ENCODE measurements at regions not wholly inside any gene's neighbourhood (a gene's known extent, or its start where the extent isn't known, plus 50 kb on each side); places are given as distances from the start of the nearest gene placed in this dataset.

GRCh38 chr20:17859616-17860232 lies 108.9 kb downstream of the SNX5 start:
- Histone ChIP-seq H3F3A (ENCODE audit: insufficient read depth) (no peaks in the 10 kb centered on the region), H4K20me1 (ENCODE audit: insufficient read depth) (no peaks in the 10 kb centered on the region), H3K9ac (no peak overlapping the region), H2AFZ (no peak overlapping the region), H3K9me2 (ENCODE audit: insufficient read depth) (no peaks in the 10 kb centered on the region), H3K9me3 (ENCODE audit: low read depth) (no peaks in the 10 kb centered on the region), H3K4me2 (ENCODE audit: unreplicated experiment) (no peak overlapping the region), H3K79me2 (ENCODE audit: insufficient read depth) (no peaks in the 10 kb centered on the region), H3K4me1 (ENCODE audit: insufficient read depth) (no peaks in the 10 kb centered on the region), H3K27me3 (replicated peaks; ENCODE audit: insufficient read depth) (no peaks in the 10 kb centered on the region), H3K36me3 (ENCODE audit: low read depth) (no peaks in the 10 kb centered on the region), H3K27ac (no peak overlapping the region), H3K4me3 (no peak overlapping the region)
- in situ Hi-C loops (cut with MboI) = no loop called here
- DNase-seq = no peak
- TF ChIP-seq EZH2 (IDR thresholded peaks at IDR 0.05; ENCODE audit: insufficient read depth, poor library complexity, severe bottlenecking) (no peak), EZH2phosphoT487 (IDR thresholded peaks at IDR 0.05; ENCODE audit: insufficient read depth, low read depth) (no peak)
- WGBS, 2 experiments (ENCODE audit: low coverage in 1 of 2, low lambda C conversion rate in 2 of 2, missing lambda C conversion rate in 2 of 2) = 75 to 76% methylated on average over 21 to 22 of the region's 22 CpGs

DNA sequence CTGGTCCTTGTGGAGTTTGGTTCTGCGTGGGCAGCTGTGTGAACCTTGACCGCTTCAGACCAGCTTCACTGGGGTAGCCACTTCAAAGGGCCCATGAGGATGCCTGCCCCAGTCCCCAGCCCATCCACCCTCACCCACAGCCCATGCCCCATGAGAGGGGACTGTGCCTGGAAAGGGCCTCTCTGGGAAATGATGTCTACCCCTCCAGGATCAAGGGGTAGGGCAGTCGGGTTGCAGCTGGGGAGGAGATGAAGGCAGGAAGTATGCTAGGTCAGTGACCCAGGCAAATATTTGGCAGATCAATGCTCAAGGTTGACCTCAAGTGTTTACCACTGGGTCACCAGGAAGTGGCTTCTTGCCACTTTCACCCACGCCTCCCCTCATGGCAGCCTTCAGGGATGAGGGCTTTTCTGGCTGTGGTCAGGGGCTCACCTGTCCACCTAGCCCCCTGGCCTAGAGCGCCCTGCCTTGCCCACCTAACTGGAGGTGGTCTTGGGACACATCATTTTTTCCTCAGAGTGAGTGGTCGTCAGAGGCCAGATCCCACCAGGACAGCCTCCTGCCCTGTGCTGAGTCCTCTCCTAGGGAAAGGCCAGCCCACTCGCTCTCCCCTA lies 109.5 kb downstream of the SNX5 start:
- H3F3A ChIP-seq (ENCODE audit: insufficient read depth) = no peaks in the 10 kb centered on the region

DNA sequence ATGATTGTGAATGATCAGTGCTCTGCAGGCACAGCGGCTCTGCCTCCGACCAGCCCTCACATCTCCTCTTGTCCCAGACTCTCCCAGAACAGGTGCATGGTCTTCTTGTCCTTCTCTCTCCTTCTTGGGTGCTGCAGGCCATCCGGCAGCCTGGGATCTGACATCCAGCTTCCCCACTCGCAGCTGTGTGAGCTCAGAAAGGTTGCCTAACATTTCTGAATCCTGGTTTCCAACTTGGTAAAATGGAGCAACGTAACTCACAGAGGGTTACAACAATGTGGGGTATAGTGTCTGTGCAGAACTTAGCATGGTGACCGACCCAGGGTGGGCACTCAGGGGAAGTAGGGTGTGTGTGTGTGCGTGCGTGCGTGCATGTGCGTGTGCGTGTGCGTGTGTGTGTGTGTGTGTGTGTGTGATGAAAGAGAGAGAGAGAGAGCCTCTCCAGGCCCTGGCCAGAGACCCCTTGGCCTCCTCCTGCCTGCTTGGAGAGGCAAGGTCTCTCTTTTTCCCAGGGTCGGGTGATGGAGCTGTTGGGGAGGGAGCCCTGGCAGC lies 110.1 kb downstream of the SNX5 start:
- H3K4me2 ChIP-seq (ENCODE audit: unreplicated experiment) = no peak overlapping the region
- H3K9me3 ChIP-seq (ENCODE audit: low read depth) = no peaks in the 10 kb centered on the region
- H3K79me2 ChIP-seq (ENCODE audit: insufficient read depth) = no peaks in the 10 kb centered on the region
- H3K36me3 ChIP-seq (ENCODE audit: low read depth) = no peaks in the 10 kb centered on the region
- H4K20me1 ChIP-seq (ENCODE audit: insufficient read depth) = no peaks in the 10 kb centered on the region
- TF ChIP-seq EZH2 (IDR thresholded peaks at IDR 0.05; ENCODE audit: insufficient read depth, poor library complexity, severe bottlenecking) = no peak
- no peak for TF ChIP-seq EZH2phosphoT487 (IDR thresholded peaks at IDR 0.05; ENCODE audit: insufficient read depth, low read depth)
- no peak overlapping the region for H2AFZ ChIP-seq
- H3K9ac ChIP-seq = no peak overlapping the region
- H3F3A ChIP-seq (ENCODE audit: insufficient read depth) = no peaks in the 10 kb centered on the region
- H3K4me1 ChIP-seq (ENCODE audit: insufficient read depth) = no peaks in the 10 kb centered on the region
- no peaks in the 10 kb centered on the region for H3K9me2 ChIP-seq (ENCODE audit: insufficient read depth)
- H3K4me3 ChIP-seq = no peak overlapping the region
- H3K27me3 ChIP-seq (replicated peaks; ENCODE audit: insufficient read depth) = no peaks in the 10 kb centered on the region
- H3K27ac ChIP-seq = no peak overlapping the region
- in situ Hi-C loops (cut with MboI) = no loop called here
- 90 to 95% methylated on average over 13 of the region's 13 CpGs for WGBS, 2 experiments (ENCODE audit: low coverage in 1 of 2, low lambda C conversion rate in 2 of 2, missing lambda C conversion rate in 2 of 2)
- DNase-seq = no peak

More for the DNA sequence above, 109.5 kb downstream of the SNX5 start:
- Histone ChIP-seq H3K9me2 (ENCODE audit: insufficient read depth) (no peaks in the 10 kb centered on the region), H4K20me1 (ENCODE audit: insufficient read depth) (no peaks in the 10 kb centered on the region), H3K9me3 (ENCODE audit: low read depth) (no peaks in the 10 kb centered on the region), H3K27ac (no peak overlapping the region), H3K4me2 (ENCODE audit: unreplicated experiment) (no peak overlapping the region), H3K27me3 (replicated peaks; ENCODE audit: insufficient read depth) (no peaks in the 10 kb centered on the region), H3K4me1 (ENCODE audit: insufficient read depth) (no peaks in the 10 kb centered on the region), H3K36me3 (ENCODE audit: low read depth) (no peaks in the 10 kb centered on the region), H2AFZ (no peak overlapping the region), H3K79me2 (ENCODE audit: insufficient read depth) (no peaks in the 10 kb centered on the region), H3K9ac (no peak overlapping the region), H3K4me3 (no peak overlapping the region)
- TF ChIP-seq EZH2phosphoT487 (IDR thresholded peaks at IDR 0.05; ENCODE audit: insufficient read depth, low read depth) (no peak), EZH2 (IDR thresholded peaks at IDR 0.05; ENCODE audit: insufficient read depth, poor library complexity, severe bottlenecking) (no peak)
- no peak for DNase-seq
- in situ Hi-C loops (cut with MboI) = no loop called here
- WGBS, 2 experiments (ENCODE audit: low coverage in 1 of 2, low lambda C conversion rate in 2 of 2, missing lambda C conversion rate in 2 of 2) = 87 to 92% methylated on average over 7 of the region's 7 CpGs

DNA sequence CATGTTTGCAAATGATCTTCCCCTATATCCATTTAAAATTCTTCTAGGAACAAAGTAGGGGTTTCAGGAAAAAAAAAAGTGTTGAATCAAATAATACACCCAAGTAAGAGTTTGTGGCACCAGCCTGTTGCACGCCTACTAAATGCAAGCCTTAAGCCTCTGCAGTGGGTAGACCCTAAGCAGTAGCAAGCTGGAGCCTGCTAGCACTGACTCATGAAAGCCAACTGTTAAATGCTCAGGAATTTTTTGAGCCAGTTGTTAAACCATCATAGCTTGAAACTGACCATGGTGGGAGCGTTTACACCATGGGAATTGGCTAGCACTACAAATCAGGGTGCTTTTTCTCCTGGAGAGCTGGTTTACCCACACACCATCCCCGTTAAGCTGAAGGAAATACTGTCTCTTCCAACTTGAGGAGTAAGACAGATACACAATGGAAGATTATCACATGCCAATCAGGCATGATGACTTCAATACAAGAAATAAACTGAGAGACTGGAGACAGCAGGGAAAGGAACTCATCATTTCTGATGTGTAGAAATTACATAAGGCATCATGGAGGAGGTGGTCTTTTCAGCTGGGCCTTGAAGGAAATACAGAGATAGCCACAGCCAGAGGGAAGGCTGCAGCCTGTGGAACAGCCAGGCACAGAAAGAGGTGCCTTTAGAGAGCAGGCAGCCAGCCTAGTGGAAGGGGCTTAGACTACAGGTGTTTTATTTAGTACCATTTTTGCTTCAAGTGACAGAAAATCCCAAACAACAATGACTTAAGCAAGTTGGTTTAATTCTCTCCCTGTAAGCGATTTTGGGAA lies 110.8 kb downstream of the SNX5 start:
- H2AFZ ChIP-seq = no peak overlapping the region
- H3K9ac ChIP-seq = no peak overlapping the region
- H3K9me3 ChIP-seq (ENCODE audit: low read depth) = no peaks in the 10 kb centered on the region
- TF ChIP-seq EZH2 (IDR thresholded peaks at IDR 0.05; ENCODE audit: insufficient read depth, poor library complexity, severe bottlenecking) (no peak), EZH2phosphoT487 (IDR thresholded peaks at IDR 0.05; ENCODE audit: insufficient read depth, low read depth) (no peak)
- H3K4me2 ChIP-seq (ENCODE audit: unreplicated experiment) = no peak overlapping the region
- H3K27me3 ChIP-seq (replicated peaks; ENCODE audit: insufficient read depth) = no peaks in the 10 kb centered on the region
- no peaks in the 10 kb centered on the region for H3K9me2 ChIP-seq (ENCODE audit: insufficient read depth)
- H3K36me3 ChIP-seq (ENCODE audit: low read depth) = no peaks in the 10 kb centered on the region
- in situ Hi-C loops (cut with MboI) = no loop called here
- no peaks in the 10 kb centered on the region for H3F3A ChIP-seq (ENCODE audit: insufficient read depth)
- 80 to 81% methylated on average over 4 of the region's 4 CpGs for WGBS, 2 experiments (ENCODE audit: low coverage in 1 of 2, low lambda C conversion rate in 2 of 2, missing lambda C conversion rate in 2 of 2)
- H4K20me1 ChIP-seq (ENCODE audit: insufficient read depth) = no peaks in the 10 kb centered on the region
- H3K27ac ChIP-seq = no peak overlapping the region
- no peak overlapping the region for H3K4me3 ChIP-seq
- DNase-seq = no peak
- no peaks in the 10 kb centered on the region for H3K4me1 ChIP-seq (ENCODE audit: insufficient read depth)
- H3K79me2 ChIP-seq (ENCODE audit: insufficient read depth) = no peaks in the 10 kb centered on the region
